Mucosa of descending colon (tissue), 3 donors: ENCODE measurements at regions not wholly inside any gene's neighbourhood (a gene's known extent, or its start where the extent isn't known, plus 50 kb on each side); places are given as distances from the start of the nearest gene placed in this dataset.

ENCODE experiments used
- ATAC-seq: fragments of 200-7000 bp; cut with Tn5 transposase; one replicate; pipeline ENCODE4 v1.9.1; 2020; ENCODE audit warnings: mild to moderate bottlenecking, moderate library complexity
- DNase-seq, 3 donors: peaks; one replicate each; pipeline ENCODE4 v3.0.0-alpha.2; 2020
- H3K36me3 ChIP-seq: fragments of 200-600 bp; one replicate; pipeline ENCODE4 v1.8.0; 2021; ENCODE audit warnings: low read depth, mild to moderate bottlenecking
- H3K4me1 ChIP-seq: fragments of 200-600 bp; one replicate; pipeline ENCODE4 v1.8.0; 2021; ENCODE audit warnings: low read depth, mild to moderate bottlenecking
- H3K4me3 ChIP-seq: fragments of 200-600 bp; one replicate; pipeline ENCODE4 v1.8.0; 2021; ENCODE audit warnings: mild to moderate bottlenecking
- H3K9me3 ChIP-seq: fragments of 200-600 bp; one replicate; pipeline ENCODE4 v1.8.0; 2021; ENCODE audit warnings: mild to moderate bottlenecking
- CTCF ChIP-seq: fragments of 200-600 bp; IDR thresholded peaks from one replicate; pipeline ENCODE4 v1.8.0; 2022; ENCODE audit warnings: antibody characterized with exemption, mild to moderate bottlenecking
- intact Hi-C, 2 donors: fragments of 100-400 bp; cut with DNase I in 1 of 2; cut with micrococcal nuclease in 1 of 2; formaldehyde crosslinking; loops; one replicate each; pipeline versions ENCODE4 v1.11.0 to v1.11.1; 2022; cut with DNase I, micrococcal nuclease
- donor health status: DM: no; HTN: no; CAD: no; lungs with moderate emphysema.
- donor health status: DM: no; HTN: no; CAD: no.
- donor health status: DM: no; HTN: yes; CAD: no.

GRCh38 chr12:30213166-30213565 is 429.4 kb upstream of the TMTC1 start:
- intact Hi-C loops = no loop called here
- DNase-seq (no peak), ATAC-seq (no peak)
- Histone ChIP-seq H3K4me1 (no peaks in the 10 kb centered on the region), H3K36me3 (no peaks in the 10 kb centered on the region), H3K9me3 (no peaks in the 10 kb centered on the region), H3K4me3 (no peak overlapping the region)
- TF ChIP-seq CTCF = no peak

- ATAC-seq = no peak
- intact Hi-C loops = no loop called here
These were observed 428.0 kb upstream of the TMTC1 start for GRCh38 chr12:30211743-30212142.

GRCh38 chr12:30203981-30204380 is 420.2 kb upstream of the TMTC1 start:
- no peak for TF ChIP-seq CTCF
- H3K4me3 ChIP-seq = no peak overlapping the region
- H3K9me3 ChIP-seq = no peaks in the 10 kb centered on the region
- intact Hi-C loops = no loop called here
- ATAC-seq = no peak
- H3K36me3 ChIP-seq = no peaks in the 10 kb centered on the region
- H3K4me1 ChIP-seq = no peaks in the 10 kb centered on the region
- DNase-seq = no peak

More at GRCh38 chr12:30211743-30212142, 428.0 kb upstream of the TMTC1 start:
- DNase-seq = no peak
- TF ChIP-seq CTCF = no peak
- H3K9me3 ChIP-seq = no peaks in the 10 kb centered on the region
- no peaks in the 10 kb centered on the region for H3K4me1 ChIP-seq
- H3K36me3 ChIP-seq = no peaks in the 10 kb centered on the region
- H3K4me3 ChIP-seq = no peak overlapping the region

- Histone ChIP-seq H3K4me3 (no peak overlapping the region), H3K9me3 (no peaks in the 10 kb centered on the region), H3K4me1 (no peaks in the 10 kb centered on the region), H3K36me3 (no peaks in the 10 kb centered on the region)
- TF ChIP-seq CTCF = no peak
- intact Hi-C loops = no loop called here
- DNase-seq = no peak
- no peak for ATAC-seq
These were observed 418.9 kb upstream of the TMTC1 start for GRCh38 chr12:30202521-30203254.

- no peak for DNase-seq
- Histone ChIP-seq H3K4me1 (no peaks in the 10 kb centered on the region), H3K9me3 (no peaks in the 10 kb centered on the region), H3K36me3 (no peaks in the 10 kb centered on the region), H3K4me3 (no peak overlapping the region)
- intact Hi-C loops = no loop called here
- TF ChIP-seq CTCF = no peak
- no peak for ATAC-seq
These were observed 417.8 kb upstream of the TMTC1 start for GRCh38 chr12:30201301-30202160.
